Type B pancreatic cell (in vitro differentiated cells): ENCODE measurements at regions not wholly inside any gene's neighbourhood (a gene's known extent, or its start where the extent isn't known, plus 50 kb on each side); places are given as distances from the start of the nearest gene placed in this dataset.

Experiments
- DNase-seq: peaks from one replicate; pipeline ENCODE4 v3.0.0; 2021; ENCODE audit warnings: mixed read lengths; ENCODE audit not compliant: unreplicated experiment; ENCODE audit errors: extremely low spot score
- H3K27ac Mint-ChIP-seq: 2 replicates; pipeline ENCODE4 v1.8.0; 2021; ENCODE audit warnings: mild to moderate bottlenecking, mixed read lengths
- H3K27me3 Mint-ChIP-seq: 2 replicates; pipeline ENCODE4 v1.8.0; 2021; ENCODE audit warnings: mixed read lengths
- H3K36me3 Mint-ChIP-seq: 2 replicates; pipeline ENCODE4 v1.8.0; 2021; ENCODE audit warnings: mixed read lengths
- H3K4me1 Mint-ChIP-seq: one replicate; pipeline ENCODE4 v1.8.0; 2021; ENCODE audit warnings: mixed read lengths; ENCODE audit not compliant: unreplicated experiment
- H3K4me3 Mint-ChIP-seq: 2 replicates; pipeline ENCODE4 v1.8.0; 2021; ENCODE audit warnings: mild to moderate bottlenecking, mixed read lengths
- H3K9me3 Mint-ChIP-seq: 2 replicates; pipeline ENCODE4 v1.8.0; 2021; ENCODE audit warnings: mixed read lengths
- CTCF ChIP-seq: fragments of 200-600 bp; sonication (generic); conservative IDR thresholded peaks from 2 replicates; pipeline ENCODE4 v1.5.0; 2021; ENCODE audit warnings: antibody characterized with exemption, mild to moderate bottlenecking

- no peak overlapping the region for H3K4me3 Mint-ChIP-seq
- H3K27me3 Mint-ChIP-seq = no peaks in the 10 kb centered on the region
- DNase-seq = no peak
- TF ChIP-seq CTCF = no peak
- peaks cover 23% of the 10 kb centered on the region for H3K36me3 Mint-ChIP-seq
- no peak overlapping the region for H3K27ac Mint-ChIP-seq
- no peaks in the 10 kb centered on the region for H3K9me3 Mint-ChIP-seq
- no peaks in the 10 kb centered on the region for H3K4me1 Mint-ChIP-seq
Observed at GRCh38 chr21:28877318-28877884, 115.3 kb downstream of the LTN1 start.

- no peak for TF ChIP-seq CTCF
- H3K4me1 Mint-ChIP-seq = no peaks in the 10 kb centered on the region
- H3K4me3 Mint-ChIP-seq = no peak overlapping the region
- no peak for DNase-seq
- no peaks in the 10 kb centered on the region for H3K27me3 Mint-ChIP-seq
- H3K9me3 Mint-ChIP-seq = no peaks in the 10 kb centered on the region
- H3K36me3 Mint-ChIP-seq = peaks cover 23% of the 10 kb centered on the region
- no peak overlapping the region for H3K27ac Mint-ChIP-seq
Observed at GRCh38 chr21:28875078-28875477, 117.6 kb downstream of the LTN1 start.

- H3K9me3 Mint-ChIP-seq = no peaks in the 10 kb centered on the region
- no peak overlapping the region for H3K4me3 Mint-ChIP-seq
- peaks cover 23% of the 10 kb centered on the region for H3K36me3 Mint-ChIP-seq
- no peaks in the 10 kb centered on the region for H3K27me3 Mint-ChIP-seq
- no peak for DNase-seq
- H3K27ac Mint-ChIP-seq = no peak overlapping the region
- no peaks in the 10 kb centered on the region for H3K4me1 Mint-ChIP-seq
- TF ChIP-seq CTCF = no peak
Observed at GRCh38 chr21:28872218-28872617, 120.5 kb downstream of the LTN1 start.

GRCh38 chr21:28871388-28872010, 121.2 kb downstream of the LTN1 start:
- Mint-ChIP-seq H3K36me3 (peaks cover 23% of the 10 kb centered on the region), H3K27ac (no peak overlapping the region), H3K27me3 (no peaks in the 10 kb centered on the region), H3K9me3 (no peaks in the 10 kb centered on the region), H3K4me1 (no peaks in the 10 kb centered on the region), H3K4me3 (no peak overlapping the region)
- DNase-seq = no peak
- no peak for TF ChIP-seq CTCF

- no peak for DNase-seq
- Mint-ChIP-seq H3K4me3 (no peak overlapping the region), H3K27ac (no peak overlapping the region), H3K27me3 (no peaks in the 10 kb centered on the region), H3K9me3 (no peaks in the 10 kb centered on the region), H3K36me3 (peaks cover 19% of the 10 kb centered on the region), H3K4me1 (no peaks in the 10 kb centered on the region)
- TF ChIP-seq CTCF = no peak
Observed at GRCh38 chr21:28867401-28867800, 125.3 kb downstream of the LTN1 start.
